ENCODE measurements at regions not wholly inside any gene's neighbourhood (a gene's known extent, or its start where the extent isn't known, plus 50 kb on each side); places are given as distances from the start of the nearest gene placed in this dataset.

DNA sequence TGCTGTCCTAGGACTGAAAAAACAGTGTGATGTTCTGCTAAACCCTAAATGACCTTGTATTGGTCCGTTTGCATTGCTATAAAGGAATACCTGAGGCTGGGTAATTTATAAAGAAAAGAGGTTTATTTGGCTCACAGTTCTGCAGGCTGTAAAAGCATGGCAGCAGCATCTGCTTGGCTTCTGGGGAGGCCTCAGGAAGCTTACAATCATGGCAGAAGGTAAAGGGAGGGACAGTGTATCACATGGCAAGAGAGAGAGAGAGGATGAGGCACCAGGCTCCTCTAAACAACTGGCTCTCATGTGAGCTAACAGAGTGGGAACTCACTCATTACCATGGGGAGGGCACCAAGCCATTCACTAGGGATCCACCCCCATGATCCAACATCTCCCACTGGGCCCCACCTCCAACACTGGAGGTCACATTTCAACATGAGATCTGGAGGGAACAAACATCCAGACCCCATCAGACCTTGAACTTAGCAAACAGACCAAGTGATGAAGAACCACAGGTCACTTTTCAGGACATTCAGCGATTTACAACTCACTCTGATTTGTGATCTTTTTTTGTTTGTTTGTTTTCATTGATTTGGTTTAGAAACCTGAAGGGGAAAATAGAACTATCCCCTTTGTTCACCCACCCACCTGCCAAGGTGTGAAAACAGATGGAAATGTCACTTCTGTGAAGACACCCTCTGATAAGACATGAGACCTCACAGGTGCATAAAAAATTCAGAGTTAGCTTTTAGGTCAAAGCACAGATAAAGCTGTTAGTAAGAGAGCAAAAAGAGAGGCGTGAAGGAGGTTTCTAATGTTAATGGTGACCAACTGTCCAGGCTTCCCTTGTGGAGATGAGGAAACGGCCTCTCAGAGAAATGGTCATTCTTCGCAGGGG, 104.2 kb upstream of the RALGPS2 start:
- no peak overlapping the region for H3K27ac ChIP-seq (ENCODE audit: poor library complexity, severe bottlenecking)
- H3K36me3 ChIP-seq (ENCODE audit: low read depth), result no peaks in the 10 kb centered on the region
- H3K9me3 ChIP-seq (ENCODE audit: severe bottlenecking), result no peaks in the 10 kb centered on the region
- H3K27me3 ChIP-seq (ENCODE audit: insufficient read depth, poor library complexity, severe bottlenecking), result no peaks in the 10 kb centered on the region
- DNase-seq (ENCODE audit: low spot score) (no peak), ATAC-seq (ENCODE audit: low read depth) (no peak)
- no peaks in the 10 kb centered on the region for H3K4me1 ChIP-seq (ENCODE audit: insufficient read depth, poor library complexity, severe bottlenecking)
- H3K4me3 ChIP-seq (ENCODE audit: severe bottlenecking), result no peak overlapping the region
- TF ChIP-seq, protein P1, sequence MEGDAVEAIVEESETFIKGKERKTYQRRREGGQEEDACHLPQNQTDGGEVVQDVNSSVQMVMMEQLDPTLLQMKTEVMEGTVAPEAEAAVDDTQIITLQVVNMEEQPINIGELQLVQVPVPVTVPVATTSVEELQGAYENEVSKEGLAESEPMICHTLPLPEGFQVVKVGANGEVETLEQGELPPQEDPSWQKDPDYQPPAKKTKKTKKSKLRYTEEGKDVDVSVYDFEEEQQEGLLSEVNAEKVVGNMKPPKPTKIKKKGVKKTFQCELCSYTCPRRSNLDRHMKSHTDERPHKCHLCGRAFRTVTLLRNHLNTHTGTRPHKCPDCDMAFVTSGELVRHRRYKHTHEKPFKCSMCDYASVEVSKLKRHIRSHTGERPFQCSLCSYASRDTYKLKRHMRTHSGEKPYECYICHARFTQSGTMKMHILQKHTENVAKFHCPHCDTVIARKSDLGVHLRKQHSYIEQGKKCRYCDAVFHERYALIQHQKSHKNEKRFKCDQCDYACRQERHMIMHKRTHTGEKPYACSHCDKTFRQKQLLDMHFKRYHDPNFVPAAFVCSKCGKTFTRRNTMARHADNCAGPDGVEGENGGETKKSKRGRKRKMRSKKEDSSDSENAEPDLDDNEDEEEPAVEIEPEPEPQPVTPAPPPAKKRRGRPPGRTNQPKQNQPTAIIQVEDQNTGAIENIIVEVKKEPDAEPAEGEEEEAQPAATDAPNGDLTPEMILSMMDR (IDR thresholded peaks at IDR 0.05; ENCODE audit: poor library complexity, severe bottlenecking), result no peak

DNA sequence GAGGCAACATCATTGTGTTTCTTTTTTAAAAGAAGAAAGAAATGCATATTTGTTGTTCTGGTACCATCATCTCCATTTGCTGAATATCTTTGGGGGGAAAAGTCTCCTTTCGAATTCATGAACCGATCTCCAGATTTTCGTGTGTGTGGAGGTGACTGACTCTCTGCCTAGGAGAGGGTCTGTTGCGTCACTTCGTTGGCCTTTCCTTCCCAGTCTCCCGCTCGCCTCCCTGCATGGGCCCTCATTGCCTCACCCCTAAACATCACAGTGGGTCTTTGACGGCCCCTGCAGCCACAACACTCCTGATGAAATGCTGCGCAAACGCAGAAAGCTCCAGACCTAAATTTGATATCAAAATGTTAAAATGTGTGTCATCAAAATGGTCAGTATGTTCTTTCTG, 103.2 kb upstream of the RALGPS2 start:
- H3K4me1 ChIP-seq (ENCODE audit: insufficient read depth, poor library complexity, severe bottlenecking), result no peaks in the 10 kb centered on the region
- DNase-seq (ENCODE audit: low spot score), result no peak
- no peak for ATAC-seq (ENCODE audit: low read depth)
- no peaks in the 10 kb centered on the region for H3K9me3 ChIP-seq (ENCODE audit: severe bottlenecking)
- no peak overlapping the region for H3K4me3 ChIP-seq (ENCODE audit: severe bottlenecking)
- TF ChIP-seq, protein P1 (IDR thresholded peaks at IDR 0.05; ENCODE audit: poor library complexity, severe bottlenecking), result no peak
- no peak overlapping the region for H3K27ac ChIP-seq (ENCODE audit: poor library complexity, severe bottlenecking)
- no peaks in the 10 kb centered on the region for H3K36me3 ChIP-seq (ENCODE audit: low read depth)
- no peaks in the 10 kb centered on the region for H3K27me3 ChIP-seq (ENCODE audit: insufficient read depth, poor library complexity, severe bottlenecking)

DNA sequence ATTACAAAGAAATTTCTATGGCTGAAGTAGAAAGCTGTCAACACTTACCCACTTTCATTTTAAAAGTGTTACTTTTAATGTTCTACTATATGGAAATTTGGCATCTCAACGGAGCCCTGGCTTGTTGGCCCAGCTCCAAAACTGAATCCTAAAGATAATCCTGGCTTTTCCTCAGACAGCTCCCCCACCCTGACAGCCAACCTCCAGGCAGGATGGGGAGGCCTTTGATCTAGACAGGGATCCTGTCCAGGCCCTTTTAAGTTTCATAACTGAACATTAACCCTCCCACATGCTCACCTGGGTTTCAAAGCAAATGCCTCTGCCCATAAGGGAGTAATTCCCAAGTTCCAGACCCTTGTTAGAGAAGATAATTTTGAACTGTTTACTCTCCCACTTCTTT, 99.3 kb upstream of the RALGPS2 start:
- Histone ChIP-seq H3K36me3 (ENCODE audit: low read depth) (no peaks in the 10 kb centered on the region), H3K27ac (ENCODE audit: poor library complexity, severe bottlenecking) (no peak overlapping the region), H3K4me1 (ENCODE audit: insufficient read depth, poor library complexity, severe bottlenecking) (no peaks in the 10 kb centered on the region), H3K4me3 (ENCODE audit: severe bottlenecking) (no peak overlapping the region), H3K9me3 (ENCODE audit: severe bottlenecking) (no peaks in the 10 kb centered on the region), H3K27me3 (ENCODE audit: insufficient read depth, poor library complexity, severe bottlenecking) (no peaks in the 10 kb centered on the region)
- TF ChIP-seq, protein P1 (IDR thresholded peaks at IDR 0.05; ENCODE audit: poor library complexity, severe bottlenecking), result no peak
- ATAC-seq (ENCODE audit: low read depth) (0 out of 3 replicates have a peak, but pooled peaks have one; percentile 31), DNase-seq (ENCODE audit: low spot score) (no peak)

DNA sequence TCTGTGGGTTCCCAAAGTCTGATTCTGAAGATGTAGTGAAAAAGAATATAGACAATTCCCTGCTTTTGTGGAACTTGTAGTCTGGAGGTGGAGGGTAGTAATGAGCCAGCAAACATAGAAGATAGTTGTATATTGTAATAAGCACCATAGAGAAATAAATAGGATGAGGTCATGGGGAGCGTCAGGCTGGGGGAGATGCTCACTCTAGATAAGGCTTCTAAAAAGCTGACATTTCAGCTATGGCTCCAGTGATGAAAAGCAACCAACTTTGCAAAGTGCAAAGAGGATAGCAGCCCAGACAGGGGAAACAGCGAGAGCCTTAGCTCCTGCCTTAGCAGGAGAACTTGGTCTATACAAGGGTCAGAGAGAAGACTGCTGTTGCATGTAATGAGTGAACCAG, 98.0 kb upstream of the RALGPS2 start:
- Histone ChIP-seq H3K36me3 (ENCODE audit: low read depth) (no peaks in the 10 kb centered on the region), H3K27ac (ENCODE audit: poor library complexity, severe bottlenecking) (no peak overlapping the region), H3K4me3 (ENCODE audit: severe bottlenecking) (no peak overlapping the region), H3K27me3 (ENCODE audit: insufficient read depth, poor library complexity, severe bottlenecking) (no peaks in the 10 kb centered on the region), H3K9me3 (ENCODE audit: severe bottlenecking) (no peaks in the 10 kb centered on the region), H3K4me1 (ENCODE audit: insufficient read depth, poor library complexity, severe bottlenecking) (peaks cover 1% of the 10 kb centered on the region)
- no peak for DNase-seq (ENCODE audit: low spot score)
- TF ChIP-seq, protein P1 (IDR thresholded peaks at IDR 0.05; ENCODE audit: poor library complexity, severe bottlenecking), result no peak
- ATAC-seq (ENCODE audit: low read depth), result no peak
